Astrocyte of the cerebellum (primary cell): ENCODE measurements at regions not wholly inside any gene's neighbourhood (a gene's known extent, or its start where the extent isn't known, plus 50 kb on each side); places are given as distances from the start of the nearest gene placed in this dataset.

Experiments
- DNase-seq: peaks from one replicate; pipeline ENCODE4 v3.0.0-alpha.2; 2011; ENCODE audit warnings: low read depth
- H3K4me3 ChIP-seq: 2 replicates; pipeline ENCODE4 v1.5.1; 2011; ENCODE audit warnings: mild to moderate bottlenecking, low read depth, low read length, moderate library complexity
- CTCF ChIP-seq: IDR thresholded peaks from 2 replicates; pipeline ENCODE4 v1.5.1; 2012; ENCODE audit warnings: low read length, low read depth, moderate library complexity, mild to moderate bottlenecking; ENCODE audit errors: missing control alignments
- in situ Hi-C: cut with HindIII; loops from 2 replicates; pipeline ENCODE4 v1.10.0; 2017; ENCODE audit warnings: low sequenced_read_pairs

- no peak for DNase-seq
- in situ Hi-C loops: no loop called here
- no peak overlapping the region for H3K4me3 ChIP-seq
- TF ChIP-seq CTCF: no peak
Observed at GRCh38 chr9:80222466-80223169, 650.9 kb downstream of the TLE4 start.

- no peak for TF ChIP-seq CTCF
- in situ Hi-C loops: no loop called here
- DNase-seq: no peak
- no peak overlapping the region for H3K4me3 ChIP-seq
Observed at GRCh38 chr9:80218328-80218727, 646.6 kb downstream of the TLE4 start.

GRCh38 chr9:80213613-80214012, 641.8 kb downstream of the TLE4 start:
- DNase-seq: no peak
- no peak for TF ChIP-seq CTCF
- in situ Hi-C loops: loop anchor here (5.0 kb wide), 1 partner anchor 64 kb away; no protein-coding TSS in a partner anchor
- no peak overlapping the region for H3K4me3 ChIP-seq

- DNase-seq: no peak
- TF ChIP-seq CTCF: no peak
- no peak overlapping the region for H3K4me3 ChIP-seq
- in situ Hi-C loops: no loop called here
Observed at GRCh38 chr9:80208696-80209095, 636.9 kb downstream of the TLE4 start.

- DNase-seq: no peak
- TF ChIP-seq CTCF: no peak
- no peak overlapping the region for H3K4me3 ChIP-seq
- in situ Hi-C loops: no loop called here
Observed at GRCh38 chr9:80204054-80204453, 632.3 kb downstream of the TLE4 start.

- TF ChIP-seq CTCF: no peak
- H3K4me3 ChIP-seq: no peak overlapping the region
- in situ Hi-C loops: no loop called here
- peak; percentile 6 for DNase-seq
Observed at GRCh38 chr9:80197661-80198060, 625.9 kb downstream of the TLE4 start.
